ENCODE measurements at regions not wholly inside any gene's neighbourhood (a gene's known extent, or its start where the extent isn't known, plus 50 kb on each side); places are given as distances from the start of the nearest gene placed in this dataset.
"Not testable (repeated sequence)": the region's sequence is repeated elsewhere in the genome, so short reads cannot be mapped to it uniquely, and the experiment has no call there.

DNA sequence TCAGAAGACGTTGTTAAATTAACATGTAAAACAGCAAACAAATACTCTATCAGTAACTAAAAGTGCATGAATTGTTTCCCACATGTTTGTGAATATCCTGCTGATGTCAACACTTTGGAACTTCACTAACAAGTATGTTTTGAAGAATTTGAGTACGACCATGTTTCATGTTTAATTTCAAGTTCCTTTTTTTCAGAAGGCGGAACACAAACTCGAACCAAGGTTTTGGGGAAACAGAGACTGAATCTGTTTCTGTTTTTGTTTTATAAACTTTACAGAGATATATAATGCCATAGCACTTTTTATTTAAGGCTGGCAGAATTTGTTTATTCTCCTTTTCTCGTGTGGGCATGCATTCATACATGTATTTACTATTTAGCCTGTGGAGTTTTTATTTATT, 509.3 kb upstream of the CITED2 start:
- DNase-seq (ENCODE audit: low spot score): no peak
- ATAC-seq (ENCODE audit: low FRiP score): no peak
- TF ChIP-seq, protein P1, sequence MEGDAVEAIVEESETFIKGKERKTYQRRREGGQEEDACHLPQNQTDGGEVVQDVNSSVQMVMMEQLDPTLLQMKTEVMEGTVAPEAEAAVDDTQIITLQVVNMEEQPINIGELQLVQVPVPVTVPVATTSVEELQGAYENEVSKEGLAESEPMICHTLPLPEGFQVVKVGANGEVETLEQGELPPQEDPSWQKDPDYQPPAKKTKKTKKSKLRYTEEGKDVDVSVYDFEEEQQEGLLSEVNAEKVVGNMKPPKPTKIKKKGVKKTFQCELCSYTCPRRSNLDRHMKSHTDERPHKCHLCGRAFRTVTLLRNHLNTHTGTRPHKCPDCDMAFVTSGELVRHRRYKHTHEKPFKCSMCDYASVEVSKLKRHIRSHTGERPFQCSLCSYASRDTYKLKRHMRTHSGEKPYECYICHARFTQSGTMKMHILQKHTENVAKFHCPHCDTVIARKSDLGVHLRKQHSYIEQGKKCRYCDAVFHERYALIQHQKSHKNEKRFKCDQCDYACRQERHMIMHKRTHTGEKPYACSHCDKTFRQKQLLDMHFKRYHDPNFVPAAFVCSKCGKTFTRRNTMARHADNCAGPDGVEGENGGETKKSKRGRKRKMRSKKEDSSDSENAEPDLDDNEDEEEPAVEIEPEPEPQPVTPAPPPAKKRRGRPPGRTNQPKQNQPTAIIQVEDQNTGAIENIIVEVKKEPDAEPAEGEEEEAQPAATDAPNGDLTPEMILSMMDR (IDR thresholded peaks at IDR 0.05): no peak

DNA sequence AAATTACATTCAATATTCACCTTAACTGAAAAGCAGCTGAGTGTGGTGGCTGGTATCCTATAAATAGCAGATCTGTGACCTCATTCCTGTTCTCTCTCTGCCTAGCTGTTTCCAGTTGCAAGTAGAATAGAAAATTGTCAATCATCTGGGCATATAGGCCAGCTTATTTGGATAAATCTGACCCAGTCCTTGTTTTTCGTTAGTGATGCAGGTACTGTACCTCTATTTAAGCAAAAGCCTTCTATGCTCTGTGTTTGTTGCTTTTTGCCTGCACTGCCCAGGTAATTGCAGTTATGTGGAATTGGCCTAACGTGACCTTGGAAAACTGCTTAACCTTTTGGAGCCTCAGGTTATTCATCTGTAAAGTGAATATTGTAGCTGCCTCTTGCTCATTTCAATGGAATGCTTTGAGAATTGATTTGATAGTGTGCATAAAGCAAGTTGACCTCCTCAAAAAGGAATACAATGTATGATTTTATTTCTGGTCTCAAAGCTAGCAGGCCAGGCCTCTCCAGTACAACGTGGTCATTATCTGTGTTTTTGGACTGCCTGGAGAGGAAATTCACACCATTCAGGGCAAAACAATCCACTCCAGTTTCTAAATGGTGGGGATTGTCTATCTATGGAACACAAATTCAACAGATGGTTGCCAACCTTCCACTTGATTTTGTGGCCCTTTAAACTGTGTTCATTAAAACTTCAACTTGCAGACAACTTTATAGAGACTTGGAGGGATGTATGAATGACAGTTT, 508.7 kb upstream of the CITED2 start:
- ATAC-seq (ENCODE audit: low FRiP score) (no peak), DNase-seq (ENCODE audit: low spot score) (no peak)

DNA sequence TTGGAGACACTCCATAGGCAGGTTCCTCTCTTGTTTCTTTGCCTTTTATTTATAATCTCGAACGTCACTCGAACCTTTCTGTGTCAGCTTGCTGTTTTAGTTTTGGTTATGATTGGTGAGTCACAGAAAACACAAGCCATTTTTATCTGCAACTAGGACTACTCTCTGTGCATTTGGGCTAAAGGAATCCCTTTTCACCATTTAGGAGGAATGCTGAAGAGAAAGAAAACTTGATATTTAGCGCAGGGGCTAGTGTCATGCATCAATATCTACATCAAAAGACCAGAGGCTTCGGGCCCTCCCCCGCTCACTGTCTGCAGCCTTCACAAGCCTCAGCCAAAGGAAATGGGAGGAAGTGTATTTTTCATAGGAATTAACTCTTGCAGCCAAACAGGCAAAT, 507.8 kb upstream of the CITED2 start:
- no peak for ATAC-seq (ENCODE audit: low FRiP score)
- TF ChIP-seq, protein P1 (IDR thresholded peaks at IDR 0.05): no peak
- no peak for DNase-seq (ENCODE audit: low spot score)

More for the DNA sequence above, 508.7 kb upstream of the CITED2 start:
- TF ChIP-seq, protein P1 (IDR thresholded peaks at IDR 0.05): no peak

DNA sequence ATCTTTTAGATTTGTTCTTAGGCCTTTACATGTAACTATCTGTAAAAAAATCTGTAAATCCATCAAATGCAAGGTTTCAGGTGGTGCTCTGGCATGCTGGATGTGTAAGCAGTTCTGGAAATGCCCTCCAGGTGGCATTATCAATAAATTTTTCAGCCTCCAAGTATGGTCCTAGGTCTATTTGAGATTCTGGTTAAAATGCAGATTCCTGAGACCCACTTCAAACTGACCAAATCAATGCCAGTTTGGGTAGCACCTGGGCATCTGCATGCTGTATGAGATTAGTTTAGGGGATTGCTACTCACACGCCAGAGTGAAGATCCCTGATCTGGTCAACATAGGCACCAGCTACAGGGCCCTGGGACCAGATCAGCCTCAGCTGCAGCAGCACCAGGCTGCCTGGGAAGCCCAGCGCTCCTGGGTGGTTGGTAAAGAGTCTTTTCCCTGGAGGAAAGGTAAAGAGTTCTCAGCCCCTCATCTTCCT, 507.3 kb upstream of the CITED2 start:
- ATAC-seq (ENCODE audit: low FRiP score) (no peak), DNase-seq (ENCODE audit: low spot score) (no peak)
- TF ChIP-seq, protein P1 (IDR thresholded peaks at IDR 0.05): no peak

DNA sequence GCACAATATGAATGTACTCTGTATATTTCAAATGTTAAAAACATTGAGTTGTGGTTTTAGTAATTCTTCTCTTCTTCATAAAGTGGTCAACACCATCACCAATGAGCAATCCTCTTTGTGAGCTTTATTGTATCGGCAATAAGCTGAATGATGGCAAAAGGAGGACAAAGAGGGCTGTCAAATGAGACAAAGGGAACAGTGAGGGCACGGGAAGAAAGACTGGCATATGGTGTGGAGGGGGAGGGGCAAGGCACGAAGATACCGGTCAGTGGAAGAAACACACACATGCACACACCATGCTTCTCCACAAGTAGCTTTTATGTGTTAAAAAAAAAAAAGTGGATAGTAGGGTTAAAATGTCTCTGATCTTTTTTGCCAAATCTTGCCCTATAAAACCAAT, 506.8 kb upstream of the CITED2 start:
- no peak for ATAC-seq (ENCODE audit: low FRiP score)
- DNase-seq (ENCODE audit: low spot score): no peak
- TF ChIP-seq, protein P1 (IDR thresholded peaks at IDR 0.05): no peak

DNA sequence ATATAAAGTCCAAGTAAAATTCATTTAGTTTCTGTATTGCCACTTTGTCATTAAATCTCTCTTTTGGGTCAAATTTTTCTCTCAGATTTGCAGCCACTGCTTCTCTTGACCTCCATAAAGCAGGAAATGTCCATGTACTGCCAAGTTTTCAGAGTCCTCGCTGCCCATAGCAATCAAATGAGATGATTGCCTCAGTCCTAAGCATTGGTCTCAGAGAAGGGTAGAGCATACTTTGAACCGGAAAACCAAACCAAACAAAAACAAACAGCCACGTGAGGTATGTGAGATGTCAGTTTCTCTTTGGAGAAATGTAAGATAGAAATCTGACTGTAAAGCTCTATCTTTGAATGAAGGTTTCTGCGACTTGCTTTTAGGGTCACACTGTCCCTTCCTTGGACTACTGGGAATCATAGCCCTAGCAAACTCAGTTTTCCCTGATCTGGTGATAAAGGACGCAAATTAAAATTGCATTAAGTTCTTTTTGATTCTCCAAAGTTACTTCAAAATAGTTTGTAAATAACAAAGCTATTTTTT, 505.4 kb upstream of the CITED2 start:
- DNase-seq (ENCODE audit: low spot score) (no peak), ATAC-seq (ENCODE audit: low FRiP score) (no peak)
- TF ChIP-seq, protein P1 (IDR thresholded peaks at IDR 0.05): no peak

DNA sequence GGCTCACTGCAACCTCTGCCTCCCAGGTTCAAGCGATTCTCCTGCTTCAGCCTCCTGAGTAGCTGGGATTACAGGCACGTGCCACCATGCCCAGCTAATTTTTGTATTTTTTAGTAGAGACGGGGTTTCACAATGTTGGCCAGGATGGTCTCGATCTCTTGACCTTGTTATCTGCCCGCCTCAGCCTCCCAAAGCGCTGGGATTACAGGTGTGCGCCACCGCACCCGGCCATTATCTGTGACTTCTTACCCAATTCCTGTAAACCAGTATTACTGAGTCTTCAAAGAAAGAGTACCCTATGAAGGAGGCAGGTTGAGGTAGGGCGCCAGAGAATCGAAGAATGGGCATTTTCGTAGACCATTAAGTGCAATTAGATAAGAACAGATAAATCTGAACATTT, 504.8 kb upstream of the CITED2 start:
- not testable (repeated sequence) for DNase-seq (ENCODE audit: low spot score); ATAC-seq (ENCODE audit: low FRiP score)
